ENCODE measurements at regions not wholly inside any gene's neighbourhood (a gene's known extent, or its start where the extent isn't known, plus 50 kb on each side); places are given as distances from the start of the nearest gene placed in this dataset.

GRCh38 chr4:125105561-125105960 lies 209.2 kb upstream of the FAT4 start:
- no peaks in the 10 kb centered on the region for H3K4me1 ChIP-seq
- H3K36me3 ChIP-seq: no peaks in the 10 kb centered on the region
- TF ChIP-seq CTCF (IDR thresholded peaks at IDR 0.05): no peak
- H3K4me3 ChIP-seq: no peak overlapping the region
- intact Hi-C loops (cut with DNase I): no loop called here
- H3K27ac ChIP-seq: no peak overlapping the region
- no peaks in the 10 kb centered on the region for H3K27me3 ChIP-seq
- H3K9me3 ChIP-seq: no peaks in the 10 kb centered on the region
- DNase-seq (ENCODE audit: low spot score in 2 of 2): no peak

- Histone ChIP-seq H3K4me1 (no peaks in the 10 kb centered on the region), H3K27me3 (no peaks in the 10 kb centered on the region), H3K36me3 (no peaks in the 10 kb centered on the region), H3K4me3 (no peak overlapping the region), H3K9me3 (no peaks in the 10 kb centered on the region), H3K27ac (no peak overlapping the region)
- intact Hi-C loops (cut with DNase I): no loop called here
- TF ChIP-seq CTCF (IDR thresholded peaks at IDR 0.05): no peak
- DNase-seq (ENCODE audit: low spot score in 2 of 2): no peak
Observed at GRCh38 chr4:125104616-125105015, 210.1 kb upstream of the FAT4 start.

- Histone ChIP-seq H3K4me3 (no peak overlapping the region), H3K27me3 (no peaks in the 10 kb centered on the region), H3K4me1 (no peaks in the 10 kb centered on the region), H3K36me3 (no peaks in the 10 kb centered on the region), H3K9me3 (no peaks in the 10 kb centered on the region), H3K27ac (no peak overlapping the region)
- intact Hi-C loops (cut with DNase I): no loop called here
- DNase-seq (ENCODE audit: low spot score in 2 of 2): no peak
- no peak for TF ChIP-seq CTCF (IDR thresholded peaks at IDR 0.05)
Observed at GRCh38 chr4:125101719-125102118, 213.0 kb upstream of the FAT4 start.

- Histone ChIP-seq H3K4me1 (no peaks in the 10 kb centered on the region), H3K27ac (no peak overlapping the region), H3K36me3 (no peaks in the 10 kb centered on the region), H3K4me3 (no peak overlapping the region), H3K27me3 (no peaks in the 10 kb centered on the region), H3K9me3 (no peaks in the 10 kb centered on the region)
- intact Hi-C loops (cut with DNase I): no loop called here
- no peak for TF ChIP-seq CTCF (IDR thresholded peaks at IDR 0.05)
- DNase-seq (ENCODE audit: low spot score in 2 of 2): no peak
Observed at GRCh38 chr4:125097729-125098128, 217.0 kb upstream of the FAT4 start.

- H3K36me3 ChIP-seq: no peaks in the 10 kb centered on the region
- no peaks in the 10 kb centered on the region for H3K9me3 ChIP-seq
- no peaks in the 10 kb centered on the region for H3K4me1 ChIP-seq
- H3K4me3 ChIP-seq: no peak overlapping the region
- H3K27ac ChIP-seq: no peak overlapping the region
- no peak for TF ChIP-seq CTCF (IDR thresholded peaks at IDR 0.05)
- DNase-seq (ENCODE audit: low spot score in 2 of 2): no peak
- intact Hi-C loops (cut with DNase I): no loop called here
- H3K27me3 ChIP-seq: no peaks in the 10 kb centered on the region
Observed at GRCh38 chr4:125096662-125097061, 218.1 kb upstream of the FAT4 start.

- H3K4me3 ChIP-seq: no peak overlapping the region
- H3K36me3 ChIP-seq: no peaks in the 10 kb centered on the region
- no peaks in the 10 kb centered on the region for H3K9me3 ChIP-seq
- H3K4me1 ChIP-seq: no peaks in the 10 kb centered on the region
- no peaks in the 10 kb centered on the region for H3K27me3 ChIP-seq
- no peak for DNase-seq (ENCODE audit: low spot score in 2 of 2)
- TF ChIP-seq CTCF (IDR thresholded peaks at IDR 0.05): no peak
- intact Hi-C loops (cut with DNase I): no loop called here
- H3K27ac ChIP-seq: no peak overlapping the region
Observed at GRCh38 chr4:125091541-125091940, 223.2 kb upstream of the FAT4 start.
